NAMALWA (cell line): ENCODE measurements at regions not wholly inside any gene's neighbourhood (a gene's known extent, or its start where the extent isn't known, plus 50 kb on each side); places are given as distances from the start of the nearest gene placed in this dataset.

ENCODE experiments used
- DNase-seq: peaks from one replicate; pipeline ENCODE4 v3.0.0-alpha.2; 2015; ENCODE audit warnings: low spot score

- no peak for DNase-seq
Measured at GRCh38 chr11:128193615-128194014, 393.7 kb downstream of the ETS1 start.

- DNase-seq, result no peak
Measured at GRCh38 chr11:128190312-128190711, 397.0 kb downstream of the ETS1 start.

DNA sequence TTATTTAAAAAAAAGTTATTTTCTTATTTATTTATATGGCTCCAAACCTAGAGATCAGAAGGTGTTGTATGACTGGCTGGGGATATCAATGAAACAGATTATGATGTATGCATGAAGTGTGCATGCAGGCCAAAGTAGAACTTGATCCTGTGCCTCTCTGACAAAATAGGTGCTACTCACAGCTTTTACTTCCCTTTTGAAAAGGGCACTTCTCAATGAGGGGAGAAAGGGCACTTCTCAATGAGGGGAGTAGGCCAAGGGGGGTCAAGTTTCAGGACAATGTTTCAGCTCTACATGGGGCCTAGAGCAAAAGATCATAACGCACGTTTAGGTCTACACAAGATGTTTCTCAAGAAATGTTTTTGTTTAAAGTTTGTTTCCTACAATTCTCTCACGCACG is 397.5 kb downstream of the ETS1 start:
- no peak for DNase-seq

DNA sequence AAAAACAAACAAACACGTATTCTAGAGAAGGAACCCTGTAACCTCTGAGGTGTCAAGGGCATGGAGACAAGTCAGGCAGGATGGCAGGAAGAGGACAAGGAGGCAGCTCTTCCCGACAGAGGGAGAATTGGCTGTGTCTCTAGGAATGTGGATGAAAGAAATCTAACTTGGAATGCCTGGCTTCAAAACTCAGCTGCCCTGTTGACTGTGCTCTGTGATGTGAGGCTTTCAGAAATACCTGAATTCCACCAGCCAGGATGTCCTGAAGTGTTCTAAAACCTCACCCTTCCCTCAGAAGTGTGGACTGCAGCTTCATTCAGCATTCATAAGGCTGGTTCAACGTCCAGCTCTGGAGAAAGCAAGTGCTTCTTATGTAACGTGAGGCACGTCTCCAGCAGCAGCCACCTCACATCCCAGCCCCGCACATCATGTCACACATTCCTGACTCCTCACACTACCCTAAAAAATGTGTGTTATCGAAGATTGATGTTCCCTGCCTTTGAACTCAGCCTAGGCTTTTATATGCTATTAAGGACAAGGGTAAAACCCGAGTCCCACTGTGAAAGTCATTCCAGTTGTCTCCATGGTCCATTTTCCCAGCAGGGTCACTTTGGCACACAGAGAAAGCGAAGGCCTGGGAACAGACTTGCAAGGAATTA is 398.9 kb downstream of the ETS1 start:
- no peak for DNase-seq

DNA sequence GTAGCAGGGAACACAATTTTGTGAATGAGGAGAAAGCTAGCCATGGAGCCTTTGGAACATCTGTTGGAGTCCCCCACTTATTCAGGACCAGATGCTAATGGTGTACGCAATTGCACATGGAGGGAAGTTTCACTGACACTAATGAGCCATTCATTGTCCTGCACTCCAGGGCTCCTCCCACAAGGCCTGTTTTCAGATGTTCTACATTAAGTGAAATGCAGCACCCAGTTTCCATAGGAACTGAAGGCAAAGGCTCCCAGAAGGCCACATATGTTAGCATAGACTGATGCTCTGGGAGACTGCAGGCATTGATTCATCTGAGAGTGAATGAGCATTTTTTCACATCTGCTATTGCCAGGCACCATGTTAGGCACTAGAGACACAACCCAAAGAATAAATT is 399.5 kb downstream of the ETS1 start:
- DNase-seq, result no peak

- DNase-seq, result no peak
Measured at GRCh38 chr11:128187377-128187776, 400.0 kb downstream of the ETS1 start.

- DNase-seq, result no peak
Measured at GRCh38 chr11:128184981-128185380, 402.4 kb downstream of the ETS1 start.

DNA sequence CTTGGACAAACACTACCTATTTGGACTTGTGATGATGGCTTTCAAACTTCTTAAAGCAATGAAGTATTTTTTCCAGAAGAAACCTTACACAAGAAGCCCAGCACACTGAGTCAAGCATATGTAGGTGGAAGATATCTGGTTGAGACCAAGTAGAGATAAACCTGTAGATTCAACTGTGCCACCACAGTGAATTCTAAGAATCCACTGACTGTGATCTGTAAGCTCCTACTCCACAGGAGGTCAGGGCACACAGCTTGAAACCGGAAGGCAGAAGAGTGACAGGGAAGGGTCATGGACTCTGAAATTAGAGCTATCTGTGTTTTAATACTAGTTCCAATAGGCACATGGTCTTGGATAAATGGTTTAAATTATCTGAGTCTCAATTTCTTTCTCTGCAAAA is 404.5 kb downstream of the ETS1 start:
- no peak for DNase-seq

- DNase-seq, result no peak
Measured at GRCh38 chr11:128181984-128182383, 405.4 kb downstream of the ETS1 start.

GRCh38 chr11:128181088-128181480 is 406.3 kb downstream of the ETS1 start:
- DNase-seq, result no peak

- DNase-seq, result no peak
Measured at GRCh38 chr11:128180441-128181087, 406.8 kb downstream of the ETS1 start.

- DNase-seq, result no peak
Measured at GRCh38 chr11:128179512-128179911, 407.8 kb downstream of the ETS1 start.

DNA sequence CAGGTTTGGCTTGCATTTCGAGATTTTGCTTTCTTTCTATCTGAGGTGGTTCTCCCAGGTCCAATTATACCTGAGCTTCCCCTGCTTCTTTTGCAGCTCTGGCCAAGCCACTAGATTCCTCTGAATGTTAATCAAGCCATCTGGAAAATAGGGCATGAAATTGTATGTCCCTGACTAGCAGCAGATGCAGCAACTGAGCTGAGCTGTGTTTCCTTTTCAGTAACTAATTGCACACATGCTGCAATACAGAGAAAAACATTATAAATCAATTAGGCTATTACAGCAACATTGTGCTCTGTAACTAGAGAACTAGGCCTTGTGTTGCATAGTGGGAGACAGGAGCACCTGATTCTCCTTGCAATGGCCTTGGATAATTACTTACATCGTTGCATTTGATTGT is 408.3 kb downstream of the ETS1 start:
- no peak for DNase-seq

DNA sequence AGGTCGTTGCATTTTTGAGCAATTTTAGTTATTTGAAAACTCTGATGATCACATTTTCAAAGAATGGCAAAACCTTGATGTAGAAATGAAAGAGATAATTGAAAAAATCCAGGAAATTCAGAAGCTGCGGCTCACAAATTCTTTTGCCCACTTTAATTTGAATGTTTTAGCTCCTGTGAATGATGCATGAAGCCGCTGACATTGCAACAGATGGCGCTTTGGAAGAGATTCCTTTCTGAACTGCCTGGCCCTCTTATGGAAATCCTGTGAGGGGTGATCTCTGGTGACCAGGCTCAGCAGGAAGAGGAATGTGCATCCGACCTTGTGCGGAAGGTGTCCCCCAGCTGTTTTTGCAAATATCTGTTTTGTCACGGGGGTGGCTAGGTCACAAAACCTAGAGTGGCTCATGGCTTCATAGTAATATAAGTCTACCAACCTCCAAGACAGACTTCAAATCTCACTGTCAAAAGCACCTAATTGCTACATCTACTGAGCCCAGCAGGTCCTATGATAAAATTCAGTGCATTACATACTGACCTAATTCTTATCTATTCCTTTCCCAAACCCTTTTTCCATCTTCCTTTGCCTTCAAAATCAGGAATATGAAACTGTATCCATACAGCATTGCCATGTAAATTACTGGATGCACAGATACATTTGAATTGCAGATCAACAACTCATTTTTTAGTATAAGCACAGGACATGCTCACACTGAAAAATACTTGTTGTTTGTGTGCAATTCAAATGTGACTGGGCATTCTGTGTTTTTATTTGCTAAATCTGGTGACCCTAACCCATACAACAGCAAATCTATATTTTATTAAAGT is 412.7 kb downstream of the ETS1 start:
- DNase-seq, result no peak

GRCh38 chr11:128172046-128172878 is 415.1 kb downstream of the ETS1 start:
- peak; percentile 88 for DNase-seq

- DNase-seq, result no peak
Measured at GRCh38 chr11:128171506-128171905, 415.9 kb downstream of the ETS1 start.

DNA sequence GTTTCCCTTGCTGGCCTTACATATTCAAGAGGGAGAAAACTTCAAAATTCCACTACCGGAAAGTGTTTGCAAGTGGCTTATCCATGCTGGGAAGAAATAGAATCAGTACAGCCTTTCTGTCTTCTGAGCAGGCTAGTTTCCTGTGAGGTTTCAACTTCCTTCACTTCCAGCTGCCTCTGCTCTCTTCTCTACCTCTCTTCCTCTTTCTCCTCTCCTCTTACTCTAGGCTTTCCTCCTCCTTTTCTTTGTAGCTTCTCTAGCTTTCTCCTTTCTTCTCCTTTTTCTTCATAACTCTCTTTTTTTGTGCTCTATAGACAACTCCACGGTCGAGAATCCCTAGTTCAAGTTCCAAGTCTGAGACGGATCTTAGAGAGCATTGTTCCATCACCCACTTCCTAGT is 421.8 kb downstream of the ETS1 start:
- DNase-seq, result no peak

GRCh38 chr11:128164080-128164741 is 423.1 kb downstream of the ETS1 start:
- no peak for DNase-seq

GRCh38 chr11:128161994-128162393 is 425.4 kb downstream of the ETS1 start:
- no peak for DNase-seq

DNA sequence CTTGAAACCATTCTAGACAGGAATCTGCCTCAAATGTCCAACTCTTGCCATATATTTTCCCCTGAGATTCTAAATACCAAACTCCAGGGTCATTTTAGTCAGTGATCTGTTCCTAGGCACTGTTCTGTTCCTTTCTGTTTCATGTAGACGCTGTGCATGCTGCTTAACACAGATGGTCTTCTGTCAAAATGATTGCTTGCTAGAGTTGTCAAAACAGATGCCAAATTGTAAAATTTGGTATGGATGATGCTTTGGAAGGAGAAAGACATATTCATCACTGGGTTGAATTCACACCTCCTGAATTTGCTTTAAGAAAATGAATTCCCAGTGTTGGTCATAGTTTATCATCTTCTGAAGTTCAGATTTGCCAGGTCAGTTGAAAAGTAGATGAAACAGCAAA is 425.9 kb downstream of the ETS1 start:
- DNase-seq, result no peak

DNA sequence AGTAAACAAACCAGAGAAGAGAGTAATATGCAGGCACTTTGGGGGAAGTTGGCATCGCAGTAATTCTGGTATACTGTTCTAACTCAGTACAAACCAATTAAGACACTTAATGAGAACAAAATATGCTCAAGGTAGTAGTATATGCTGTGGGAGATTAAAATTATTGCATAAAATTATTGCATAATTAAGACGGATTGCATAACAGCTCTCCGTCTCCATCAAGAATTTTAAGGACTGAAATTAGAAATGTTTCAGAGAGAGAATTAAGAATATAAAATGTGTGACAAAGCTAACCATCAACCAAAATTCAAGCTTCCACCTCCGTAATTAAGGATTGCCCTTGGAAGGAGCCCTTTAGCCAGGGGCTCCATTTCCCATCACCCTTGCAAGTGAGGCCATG is 428.5 kb downstream of the ETS1 start:
- DNase-seq, result no peak
